ENCODE measurements at regions not wholly inside any gene's neighbourhood (a gene's known extent, or its start where the extent isn't known, plus 50 kb on each side); places are given as distances from the start of the nearest gene placed in this dataset.

DNA sequence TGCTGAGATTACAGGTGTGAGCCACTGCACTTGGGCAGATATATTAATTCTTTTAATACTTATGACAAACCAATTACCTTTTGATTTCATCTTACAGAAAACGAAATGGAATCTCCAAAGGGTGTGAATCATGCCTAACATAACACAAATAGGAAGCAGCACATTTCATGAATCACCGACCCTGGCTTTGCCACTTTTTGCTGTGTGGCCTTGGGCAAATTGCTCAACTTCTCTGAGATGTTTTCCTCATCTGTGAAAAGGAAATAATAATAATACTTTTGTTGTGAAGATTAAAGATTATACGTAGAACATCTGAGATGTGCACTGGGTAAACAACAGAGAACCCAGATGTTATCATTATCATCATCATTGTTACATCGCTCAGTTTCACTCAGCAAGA, 50.7 kb upstream of the FREM1 start:
- H3K9ac ChIP-seq (ENCODE audit: low read length): no peak overlapping the region
- H3K36me3 ChIP-seq (ENCODE audit: low read length): no peaks in the 10 kb centered on the region

More for the DNA sequence above, 50.7 kb upstream of the FREM1 start:
- Histone ChIP-seq H3K4me3 (ENCODE audit: insufficient read depth, low read length, poor library complexity, severe bottlenecking) (no peak overlapping the region), H3K4me2 (ENCODE audit: low read depth, low read length, poor library complexity, severe bottlenecking) (no peak overlapping the region), H3K9me3 (ENCODE audit: insufficient read depth, low read length) (no peaks in the 10 kb centered on the region), H4K20me1 (ENCODE audit: low read depth, low read length) (no peaks in the 10 kb centered on the region), H2AFZ (ENCODE audit: low read depth, low read length, severe bottlenecking) (no peak overlapping the region), H3K27ac (ENCODE audit: low read depth, low read length) (no peak overlapping the region), H3K79me2 (ENCODE audit: insufficient read depth, low read length) (no peaks in the 10 kb centered on the region), H3K27me3 (ENCODE audit: low read length) (no peaks in the 10 kb centered on the region), H3F3A (ENCODE audit: insufficient read depth) (no peaks in the 10 kb centered on the region), H3K9me2 (replicated peaks; ENCODE audit: insufficient read depth, low read length) (no peaks in the 10 kb centered on the region)
- TF ChIP-seq EZH2phosphoT487 (conservative IDR thresholded peaks at IDR 0.05; ENCODE audit: low read length): no peak
- no peak for TF ChIP-seq CTCF (IDR thresholded peaks at IDR 0.05; ENCODE audit: insufficient read depth, low read length, poor library complexity, severe bottlenecking)

Measured in SU-DHL-6 (cell line).